HG02884 (cell line): ENCODE measurements at regions not wholly inside any gene's neighbourhood (a gene's known extent, or its start where the extent isn't known, plus 50 kb on each side); places are given as distances from the start of the nearest gene placed in this dataset.
"Not testable (repeated sequence)": the region's sequence is repeated elsewhere in the genome, so short reads cannot be mapped to it uniquely, and the experiment has no call there.

Experiments
- ATAC-seq: cut with Tn5 transposase; IDR thresholded peaks from one replicate; pipeline ENCODE4 v1.9.1; 2021; ENCODE audit warnings: mild to moderate bottlenecking, moderate library complexity; ENCODE audit not compliant: unreplicated experiment

DNA sequence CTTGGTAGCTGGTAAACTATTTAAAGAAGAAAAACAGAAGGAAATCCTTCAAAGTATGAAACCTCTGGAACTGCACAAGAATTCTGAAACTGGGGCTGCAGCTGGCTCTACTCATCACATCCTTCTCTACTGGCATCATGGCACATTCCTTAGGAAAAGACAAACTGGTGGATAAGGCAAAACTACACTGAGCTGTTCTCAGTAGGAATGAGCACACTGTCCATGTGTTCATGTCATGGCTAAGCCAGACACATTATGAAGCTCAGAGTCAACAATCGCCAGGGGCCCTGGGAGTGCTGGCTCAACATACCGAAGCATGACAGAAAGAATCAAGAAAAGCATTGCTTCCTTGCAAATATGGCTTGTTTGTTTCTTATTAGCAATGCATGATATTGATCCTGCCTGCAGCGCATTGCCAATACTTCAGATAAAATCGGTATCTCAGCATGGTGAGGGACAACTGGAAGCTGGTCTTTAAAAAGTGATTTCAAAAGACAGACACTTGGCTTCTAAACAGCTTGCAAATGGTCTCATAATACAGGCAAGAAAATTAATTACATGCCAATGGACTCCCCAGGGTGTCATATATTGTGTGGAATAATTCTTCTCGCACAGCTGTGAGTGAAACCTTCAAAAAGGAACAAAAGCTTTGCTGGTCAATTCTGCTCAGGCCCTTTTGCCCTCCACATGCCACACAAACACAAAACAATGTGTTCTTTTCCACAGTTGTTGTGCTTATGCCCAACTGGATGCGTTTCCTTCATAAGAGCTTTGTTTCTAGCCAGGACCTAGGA, 300.2 kb upstream of the VCX start:
- ATAC-seq: no peak

DNA sequence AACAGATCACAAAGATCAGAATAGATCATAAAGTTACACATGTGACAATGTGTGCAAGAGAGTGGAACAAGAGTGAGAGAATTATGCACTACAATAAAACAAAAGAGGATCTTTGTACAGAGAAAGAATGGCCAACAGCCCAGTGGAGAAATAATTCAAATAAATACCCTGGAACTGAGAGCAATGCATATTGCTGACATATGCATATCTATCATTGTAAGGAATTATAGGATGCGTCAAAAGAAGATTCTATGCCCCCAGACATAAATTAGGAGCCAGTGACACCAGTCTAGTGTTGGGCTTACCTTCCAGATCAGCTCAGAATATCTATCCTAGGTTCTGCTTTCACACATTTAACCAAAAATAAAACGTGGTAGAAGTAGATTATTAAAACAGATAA, 320.1 kb upstream of the VCX start:
- no peak for ATAC-seq

DNA sequence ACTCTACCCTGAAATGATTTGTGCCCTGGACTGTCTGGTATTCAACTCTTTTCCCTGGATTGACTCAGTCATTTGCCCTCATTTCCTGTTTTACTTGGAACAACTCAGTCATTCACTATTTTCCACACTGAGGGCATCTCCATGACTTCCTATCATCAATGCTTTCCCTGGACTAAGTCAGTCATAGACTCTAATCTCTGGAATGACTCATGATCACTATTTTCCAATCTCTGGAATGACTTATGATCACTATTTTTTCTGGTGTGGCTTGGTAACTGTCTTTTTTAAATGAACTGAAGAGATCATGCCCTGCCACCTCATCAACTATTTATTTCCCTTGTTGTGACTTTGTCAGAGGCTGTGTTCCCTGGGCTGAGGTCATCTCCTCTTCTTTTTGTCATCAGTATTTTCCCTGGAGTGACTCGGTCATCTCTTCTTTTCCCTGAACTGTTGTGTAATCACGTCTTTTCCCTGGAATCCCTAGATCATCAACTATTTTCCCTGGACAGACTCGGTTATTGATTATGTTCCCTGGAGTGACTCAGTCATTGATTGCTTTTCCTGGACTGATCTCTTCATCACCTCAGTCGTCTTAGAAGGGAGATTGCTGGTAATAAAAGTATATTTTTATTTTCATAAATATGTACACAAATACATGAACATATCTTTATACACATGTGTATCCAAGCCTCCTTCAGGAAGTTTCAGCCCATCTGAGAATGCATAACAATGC, 327.1 kb upstream of the VCX start:
- no peak for ATAC-seq

DNA sequence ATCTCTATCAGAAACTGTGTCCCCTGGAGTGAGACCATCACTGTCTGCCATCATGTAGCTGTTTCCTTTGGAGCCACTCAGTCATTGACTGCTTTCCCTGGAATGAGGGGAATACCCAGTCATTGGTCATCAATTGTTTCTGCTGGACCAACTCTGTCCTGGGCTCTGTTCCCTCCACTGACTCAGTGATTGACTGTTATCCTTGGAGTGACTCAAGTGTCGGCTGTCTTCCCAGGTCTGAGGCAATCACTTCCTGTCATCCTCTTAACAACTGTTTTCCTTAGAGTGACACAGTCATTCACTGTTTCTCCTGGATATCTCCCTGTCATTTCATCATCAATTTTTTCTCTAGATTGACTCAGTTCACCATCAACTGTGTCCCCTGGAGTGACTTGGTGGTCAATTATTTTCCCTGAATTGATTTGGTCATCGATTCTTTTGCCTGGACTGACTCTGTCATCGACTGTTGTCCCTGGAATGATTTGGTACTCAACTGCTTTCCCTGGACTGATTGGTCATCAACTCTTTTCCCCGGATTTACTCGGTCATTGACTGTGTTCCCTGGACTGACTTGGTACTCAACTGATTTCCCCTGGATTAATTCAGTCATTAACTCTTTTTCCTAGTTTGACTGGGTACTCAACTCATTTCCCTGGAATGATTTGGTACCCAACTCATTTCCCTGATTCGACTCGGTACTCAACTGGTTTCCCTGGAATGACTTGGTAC, 327.9 kb upstream of the VCX start:
- ATAC-seq: no peak

DNA sequence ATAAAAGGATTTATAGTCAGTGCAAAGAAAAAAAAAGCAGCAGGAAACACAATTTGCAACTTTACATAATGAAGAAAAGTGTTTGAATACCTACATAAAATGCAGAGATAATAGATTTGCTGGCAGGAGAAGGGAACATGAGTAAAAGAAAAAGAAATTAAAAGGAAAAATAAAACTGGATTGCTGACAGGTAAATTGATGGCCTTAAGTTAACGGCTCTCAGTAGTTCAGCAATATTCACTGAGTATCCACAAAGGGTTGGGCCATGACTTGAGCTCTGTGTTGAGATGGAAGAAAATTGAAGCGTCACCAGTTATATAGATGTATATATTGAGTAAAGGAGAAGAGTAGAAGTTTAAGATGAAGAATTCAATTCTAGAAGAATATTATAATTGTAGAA, 330.1 kb upstream of the VCX start:
- no peak for ATAC-seq

- no peak for ATAC-seq
Observed at GRCh38 chrX:7503251-7503650, 339.7 kb upstream of the VCX start.

DNA sequence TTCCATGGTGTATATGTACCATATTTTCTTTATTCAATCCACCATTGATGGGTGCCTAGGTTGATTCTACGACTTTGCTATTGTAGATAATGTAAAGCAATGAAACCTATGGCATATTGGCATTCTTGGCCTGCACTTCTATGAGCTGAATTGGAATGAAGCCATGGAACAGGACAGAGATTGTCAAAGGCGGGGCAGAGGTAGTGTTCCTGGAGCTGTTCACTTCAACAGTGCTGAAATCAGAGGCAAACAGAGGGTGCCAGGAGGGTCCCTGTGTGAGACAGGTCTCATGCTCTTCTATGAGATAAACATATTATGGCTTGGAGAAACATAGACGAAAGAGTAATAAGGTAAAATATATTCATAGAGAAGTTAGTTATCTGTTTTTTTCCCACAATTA, 342.6 kb upstream of the VCX start:
- ATAC-seq: no peak

DNA sequence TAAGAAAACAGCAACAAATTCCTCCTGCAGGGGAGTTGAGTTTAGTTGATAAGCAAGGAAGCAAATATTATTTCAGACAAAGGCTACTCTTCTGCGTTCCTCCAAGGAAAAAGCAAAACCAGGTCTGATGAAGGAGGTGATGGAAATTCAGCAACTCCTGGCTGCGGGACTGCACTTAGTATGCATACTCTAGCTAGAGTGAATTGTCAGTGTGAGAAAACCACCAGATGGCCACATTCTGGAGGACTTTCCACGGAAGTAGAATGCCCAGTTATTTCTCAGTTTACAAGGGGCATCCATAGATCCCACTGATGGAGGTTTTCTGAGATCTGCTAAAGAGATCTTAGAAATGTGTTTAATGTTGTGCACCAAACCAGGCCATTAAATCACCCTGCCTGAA, 338.6 kb upstream of the PUDP start:
- no peak for ATAC-seq

DNA sequence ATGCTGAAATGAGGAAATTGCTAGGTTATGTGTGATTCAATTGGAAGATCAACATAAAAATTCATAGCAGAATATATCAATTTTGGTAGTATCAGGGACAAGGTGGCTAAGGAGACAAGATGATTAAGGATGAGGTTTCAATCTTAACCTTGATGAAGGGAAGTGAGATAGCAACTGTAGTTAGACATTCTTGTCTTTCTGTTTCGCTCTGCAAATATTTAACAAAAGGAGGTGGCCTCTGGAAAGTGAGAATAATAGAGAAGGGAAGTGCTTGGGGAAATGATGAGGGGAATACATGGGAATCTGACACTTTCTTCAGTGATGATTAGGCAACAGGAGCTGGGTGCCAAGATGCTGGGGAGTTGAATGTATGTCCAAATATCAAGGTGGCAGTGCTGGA, 337.1 kb upstream of the PUDP start:
- no peak for ATAC-seq

- ATAC-seq: no peak
Observed at GRCh38 chrX:7480721-7481120, 332.8 kb upstream of the PUDP start.

- no peak for ATAC-seq
Observed at GRCh38 chrX:7462110-7462509, 314.2 kb upstream of the PUDP start.

GRCh38 chrX:7461051-7461450, 313.1 kb upstream of the PUDP start:
- ATAC-seq: not testable (repeated sequence)

DNA sequence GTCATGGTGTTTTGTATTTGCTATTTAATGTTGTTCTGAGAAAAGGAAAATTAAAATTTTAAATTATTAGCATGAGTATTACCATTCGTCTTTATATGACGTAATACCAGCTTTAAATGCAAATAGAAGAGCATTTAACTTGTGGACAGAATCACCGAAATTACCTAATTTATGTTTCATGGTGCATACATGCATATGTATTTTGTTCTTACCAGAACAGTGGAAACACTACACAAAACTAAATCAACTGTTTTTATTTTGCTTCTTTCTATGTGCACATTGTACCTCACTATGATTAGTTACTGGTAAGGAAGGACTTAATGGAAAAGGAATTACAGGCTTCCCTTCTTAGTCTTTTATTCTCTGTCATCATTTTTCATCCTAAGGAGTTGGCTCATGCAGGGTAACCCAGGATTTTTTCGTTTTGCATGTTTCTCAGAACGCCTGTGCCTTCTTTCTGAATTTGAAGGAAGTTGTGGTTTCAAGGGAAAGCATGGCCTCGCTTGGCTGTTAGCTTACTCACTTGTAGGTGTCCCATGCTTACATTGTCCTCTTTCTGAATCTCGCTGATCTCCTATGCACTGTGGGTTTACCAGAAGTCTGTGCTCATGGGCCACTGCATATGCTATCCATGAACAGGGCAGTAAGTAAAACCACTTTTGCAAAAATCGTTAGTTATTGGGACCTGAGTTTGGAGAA, 300.0 kb upstream of the PUDP start:
- no peak for ATAC-seq

DNA sequence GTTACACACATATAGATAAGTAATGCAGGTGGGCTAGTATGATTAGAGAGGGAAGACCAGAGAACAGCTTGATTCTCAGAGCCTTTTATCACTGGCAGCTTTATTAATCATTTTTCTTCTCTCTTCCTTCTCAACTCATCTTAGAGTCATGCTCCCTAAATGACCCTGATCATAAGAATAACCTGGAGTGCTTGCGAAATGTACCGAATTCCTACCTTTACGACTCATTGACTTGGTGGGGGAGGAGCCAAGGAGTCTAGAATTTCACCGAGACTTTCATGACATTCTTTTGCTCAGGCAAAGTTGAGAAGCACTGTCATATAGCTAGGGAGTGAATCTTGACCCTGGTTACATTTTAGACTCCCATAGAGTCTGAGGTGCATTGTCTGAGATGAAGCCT, 298.9 kb upstream of the PUDP start:
- ATAC-seq: no peak

DNA sequence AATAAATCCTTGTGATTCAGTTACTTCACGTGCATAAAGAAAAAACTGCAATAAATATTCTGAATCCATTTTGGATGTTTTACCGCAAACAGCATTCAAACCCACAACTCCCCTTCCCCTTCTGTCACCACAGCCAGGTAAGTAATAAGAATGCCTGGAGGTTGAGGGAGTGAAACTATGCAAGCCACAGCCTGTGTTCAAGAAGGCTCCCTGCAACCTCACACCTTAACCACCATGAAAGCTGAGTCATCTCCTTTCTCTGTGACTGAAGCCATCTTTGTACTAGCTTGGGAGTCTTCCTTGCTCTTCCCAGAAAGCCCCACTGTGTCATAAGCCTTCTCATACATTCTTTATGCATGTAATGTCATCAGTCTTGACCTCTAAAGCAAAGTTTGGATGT, 297.0 kb upstream of the PUDP start:
- no peak for ATAC-seq

DNA sequence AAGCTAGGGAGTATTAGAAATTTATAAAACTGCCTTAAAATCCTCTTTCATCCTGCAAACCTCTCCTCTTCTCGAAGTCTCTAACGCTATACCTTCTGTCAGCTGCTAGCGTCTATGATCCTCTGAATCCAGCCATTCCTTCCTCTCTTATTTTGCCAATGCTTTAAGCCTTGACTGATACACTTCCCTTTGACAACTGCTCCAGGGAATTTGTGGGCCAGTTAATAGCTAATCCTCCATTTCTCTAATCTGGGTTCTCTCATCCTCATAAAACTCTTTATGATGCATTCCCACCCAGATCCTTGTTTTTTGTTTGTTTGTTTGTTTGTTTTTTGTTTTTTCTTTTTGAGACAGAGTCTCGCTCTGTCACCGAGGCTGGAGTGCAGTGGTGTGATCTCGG, 293.6 kb upstream of the PUDP start:
- no peak for ATAC-seq

DNA sequence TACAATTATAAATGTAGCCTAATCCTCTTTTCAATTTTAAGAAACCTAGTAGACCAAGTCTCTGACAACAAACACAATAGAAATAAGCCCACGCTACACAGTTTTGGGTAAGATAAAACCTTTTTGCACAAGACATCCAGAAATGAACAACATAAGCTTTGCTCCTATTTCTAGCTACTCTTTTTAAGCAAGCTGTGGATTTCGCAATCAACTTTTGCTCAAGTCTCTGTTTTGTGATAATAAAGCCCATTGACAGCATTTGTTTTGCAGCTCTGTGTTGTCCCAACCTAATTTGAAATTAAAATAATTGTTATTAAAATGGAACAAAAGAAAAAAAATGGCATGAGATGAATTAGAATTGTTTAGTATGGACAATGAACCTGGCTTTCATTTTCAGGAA, 287.9 kb upstream of the PUDP start:
- no peak for ATAC-seq

DNA sequence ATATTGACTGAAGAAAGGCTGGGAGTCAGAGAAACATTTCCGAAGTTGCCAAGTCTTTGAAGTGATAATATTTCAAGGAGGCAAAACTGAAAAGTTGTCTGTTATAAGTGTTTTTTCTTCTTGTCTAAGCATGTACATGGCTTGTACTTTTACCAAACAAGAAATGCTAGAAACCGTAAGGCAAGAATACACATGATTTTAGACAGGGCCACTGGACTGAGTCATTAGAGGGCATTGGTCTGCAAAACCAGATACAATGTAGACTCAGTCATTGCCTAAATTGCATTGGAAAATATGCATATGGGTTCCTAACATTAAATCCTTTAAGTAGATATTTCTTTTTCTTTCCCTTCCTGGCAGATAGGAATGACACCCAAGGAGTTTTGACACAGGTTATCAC, 284.9 kb upstream of the PUDP start:
- no peak for ATAC-seq

DNA sequence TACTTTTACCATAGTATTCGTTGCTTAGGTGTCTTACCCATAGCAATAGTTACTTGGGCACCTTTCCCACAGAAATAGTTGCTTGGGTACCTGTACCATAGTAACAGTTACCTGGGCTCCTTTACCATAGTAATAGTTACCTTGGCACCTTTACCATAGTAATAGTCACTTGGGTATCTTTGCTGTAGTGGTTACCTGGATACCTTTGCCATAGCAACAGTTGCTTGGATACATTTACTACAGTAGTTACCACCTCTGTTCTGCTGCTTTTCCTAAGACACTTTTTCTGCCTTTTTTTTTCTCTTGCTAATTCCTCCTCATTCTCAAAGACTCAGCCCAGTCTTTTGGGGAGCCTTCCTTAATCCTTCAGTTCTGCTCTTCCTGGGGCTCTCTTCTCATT, 272.8 kb upstream of the PUDP start:
- no peak for ATAC-seq

- ATAC-seq: no peak
Observed at GRCh38 chrX:7414753-7415152, 266.8 kb upstream of the PUDP start.

GRCh38 chrX:7412840-7413239, 264.9 kb upstream of the PUDP start:
- no peak for ATAC-seq
